ENCODE measurements at regions not wholly inside any gene's neighbourhood (a gene's known extent, or its start where the extent isn't known, plus 50 kb on each side); places are given as distances from the start of the nearest gene placed in this dataset.

GRCh38 chr13:37484056-37484455 is 114.5 kb downstream of the POSTN start:
- H3K9me3 Mint-ChIP-seq (ENCODE audit: unreplicated experiment), result no peaks in the 10 kb centered on the region
- H3K27ac Mint-ChIP-seq (ENCODE audit: unreplicated experiment), result no peak overlapping the region
- H3K36me3 Mint-ChIP-seq (ENCODE audit: unreplicated experiment), result no peaks in the 10 kb centered on the region
- no peak for TF ChIP-seq CTCF (IDR thresholded peaks at IDR 0.05; ENCODE audit: partially characterized antibody, unreplicated experiment)
- no peaks in the 10 kb centered on the region for H3K27me3 Mint-ChIP-seq (ENCODE audit: unreplicated experiment)
- H3K4me3 Mint-ChIP-seq (ENCODE audit: unreplicated experiment), result no peak overlapping the region
- no peak for DNase-seq
- no peaks in the 10 kb centered on the region for H3K4me1 Mint-ChIP-seq (ENCODE audit: low read depth, unreplicated experiment)

- H3K27ac Mint-ChIP-seq (ENCODE audit: unreplicated experiment), result no peak overlapping the region
- H3K4me3 Mint-ChIP-seq (ENCODE audit: unreplicated experiment), result no peak overlapping the region
- no peaks in the 10 kb centered on the region for H3K27me3 Mint-ChIP-seq (ENCODE audit: unreplicated experiment)
Observed at GRCh38 chr13:37482331-37482730, 116.2 kb downstream of the POSTN start.

GRCh38 chr13:37481885-37482227 is 116.7 kb downstream of the POSTN start:
- TF ChIP-seq CTCF (IDR thresholded peaks at IDR 0.05; ENCODE audit: partially characterized antibody, unreplicated experiment), result no peak
- Mint-ChIP-seq H3K4me1 (ENCODE audit: low read depth, unreplicated experiment) (peaks cover under 1% of the 10 kb centered on the region), H3K27me3 (ENCODE audit: unreplicated experiment) (no peaks in the 10 kb centered on the region), H3K36me3 (ENCODE audit: unreplicated experiment) (no peaks in the 10 kb centered on the region), H3K9me3 (ENCODE audit: unreplicated experiment) (no peaks in the 10 kb centered on the region), H3K27ac (ENCODE audit: unreplicated experiment) (no peak overlapping the region), H3K4me3 (ENCODE audit: unreplicated experiment) (no peak overlapping the region)
- DNase-seq, result no peak

More at GRCh38 chr13:37482331-37482730, 116.2 kb downstream of the POSTN start:
- Mint-ChIP-seq H3K9me3 (ENCODE audit: unreplicated experiment) (no peaks in the 10 kb centered on the region), H3K4me1 (ENCODE audit: low read depth, unreplicated experiment) (no peaks in the 10 kb centered on the region), H3K36me3 (ENCODE audit: unreplicated experiment) (no peaks in the 10 kb centered on the region)
- no peak for DNase-seq
- no peak for TF ChIP-seq CTCF (IDR thresholded peaks at IDR 0.05; ENCODE audit: partially characterized antibody, unreplicated experiment)

- no peaks in the 10 kb centered on the region for H3K9me3 Mint-ChIP-seq (ENCODE audit: unreplicated experiment)
- H3K27ac Mint-ChIP-seq (ENCODE audit: unreplicated experiment), result no peak overlapping the region
- H3K4me1 Mint-ChIP-seq (ENCODE audit: low read depth, unreplicated experiment), result peaks cover 3% of the 10 kb centered on the region
- DNase-seq, result no peak
- no peaks in the 10 kb centered on the region for H3K36me3 Mint-ChIP-seq (ENCODE audit: unreplicated experiment)
- H3K4me3 Mint-ChIP-seq (ENCODE audit: unreplicated experiment), result no peak overlapping the region
- no peaks in the 10 kb centered on the region for H3K27me3 Mint-ChIP-seq (ENCODE audit: unreplicated experiment)
- TF ChIP-seq CTCF (IDR thresholded peaks at IDR 0.05; ENCODE audit: partially characterized antibody, unreplicated experiment), result no peak
Observed at GRCh38 chr13:37481011-37481884, 117.3 kb downstream of the POSTN start.

GRCh38 chr13:37479916-37480315 is 118.7 kb downstream of the POSTN start:
- no peak for TF ChIP-seq CTCF (IDR thresholded peaks at IDR 0.05; ENCODE audit: partially characterized antibody, unreplicated experiment)
- no peak for DNase-seq
- Mint-ChIP-seq H3K27me3 (ENCODE audit: unreplicated experiment) (no peaks in the 10 kb centered on the region), H3K4me3 (ENCODE audit: unreplicated experiment) (no peak overlapping the region), H3K4me1 (ENCODE audit: low read depth, unreplicated experiment) (peaks cover 3% of the 10 kb centered on the region), H3K27ac (ENCODE audit: unreplicated experiment) (no peak overlapping the region), H3K36me3 (ENCODE audit: unreplicated experiment) (no peaks in the 10 kb centered on the region), H3K9me3 (ENCODE audit: unreplicated experiment) (no peaks in the 10 kb centered on the region)

Measured in glutamatergic neuron (in vitro differentiated cells).